Nephron progenitor cell (in vitro differentiated cells): ENCODE measurements at regions not wholly inside any gene's neighbourhood (a gene's known extent, or its start where the extent isn't known, plus 50 kb on each side); places are given as distances from the start of the nearest gene placed in this dataset.

Experiments used
- DNase-seq: peaks from one replicate; pipeline ENCODE4 v3.0.0; 2021
- H3K27ac Mint-ChIP-seq: 2 replicates; pipeline ENCODE4 v1.8.0; 2021; ENCODE audit warnings: mild to moderate bottlenecking, moderate library complexity, mixed read lengths
- H3K27me3 Mint-ChIP-seq: 2 replicates; pipeline ENCODE4 v1.8.0; 2021; ENCODE audit warnings: mild to moderate bottlenecking, low read depth, mixed read lengths; ENCODE audit not compliant: poor library complexity
- H3K36me3 Mint-ChIP-seq: 2 replicates; pipeline ENCODE4 v1.8.0; 2021; ENCODE audit warnings: low read depth, mixed read lengths
- H3K4me1 Mint-ChIP-seq: 2 replicates; pipeline ENCODE4 v1.8.0; 2021; ENCODE audit warnings: mixed read lengths
- H3K4me3 Mint-ChIP-seq: 2 replicates; pipeline ENCODE4 v1.8.0; 2021; ENCODE audit warnings: mild to moderate bottlenecking, moderate library complexity, mixed read lengths
- H3K9me3 Mint-ChIP-seq: 2 replicates; pipeline ENCODE4 v1.8.0; 2021; ENCODE audit warnings: mild to moderate bottlenecking, moderate library complexity, mixed read lengths
- TF ChIP-seq, protein P1 (sequence below): fragments of 200-600 bp; sonication (generic); IDR thresholded peaks from 2 replicates; pipeline ENCODE4 v1.5.0; 2021; ENCODE audit warnings: antibody characterized with exemption

DNA sequence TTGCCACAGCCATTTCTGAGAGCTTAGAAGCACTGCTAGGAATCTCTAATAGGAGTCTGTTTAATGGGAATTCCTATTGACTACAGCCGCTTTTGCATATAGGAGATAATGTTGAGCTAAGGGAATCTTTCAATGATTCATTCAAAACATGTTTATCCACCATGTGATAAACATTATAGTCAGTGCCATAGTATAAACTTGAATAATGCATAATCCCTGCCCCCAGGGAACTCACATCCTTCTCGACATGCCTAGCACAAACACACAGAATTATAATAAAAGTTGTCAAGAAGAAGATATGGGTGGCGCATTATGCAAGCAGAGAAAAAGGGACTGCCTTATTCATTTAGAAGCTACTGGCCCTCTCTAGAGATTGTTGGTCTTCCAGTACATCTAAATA lies 248.0 kb downstream of the DAD1 start:
- Mint-ChIP-seq H3K27ac (no peak overlapping the region), H3K4me3 (no peak overlapping the region), H3K27me3 (no peaks in the 10 kb centered on the region), H3K9me3 (peaks cover 39% of the 10 kb centered on the region), H3K36me3 (peaks cover 22% of the 10 kb centered on the region), H3K4me1 (peaks cover 44% of the 10 kb centered on the region)
- DNase-seq, result no peak
- TF ChIP-seq, protein P1, sequence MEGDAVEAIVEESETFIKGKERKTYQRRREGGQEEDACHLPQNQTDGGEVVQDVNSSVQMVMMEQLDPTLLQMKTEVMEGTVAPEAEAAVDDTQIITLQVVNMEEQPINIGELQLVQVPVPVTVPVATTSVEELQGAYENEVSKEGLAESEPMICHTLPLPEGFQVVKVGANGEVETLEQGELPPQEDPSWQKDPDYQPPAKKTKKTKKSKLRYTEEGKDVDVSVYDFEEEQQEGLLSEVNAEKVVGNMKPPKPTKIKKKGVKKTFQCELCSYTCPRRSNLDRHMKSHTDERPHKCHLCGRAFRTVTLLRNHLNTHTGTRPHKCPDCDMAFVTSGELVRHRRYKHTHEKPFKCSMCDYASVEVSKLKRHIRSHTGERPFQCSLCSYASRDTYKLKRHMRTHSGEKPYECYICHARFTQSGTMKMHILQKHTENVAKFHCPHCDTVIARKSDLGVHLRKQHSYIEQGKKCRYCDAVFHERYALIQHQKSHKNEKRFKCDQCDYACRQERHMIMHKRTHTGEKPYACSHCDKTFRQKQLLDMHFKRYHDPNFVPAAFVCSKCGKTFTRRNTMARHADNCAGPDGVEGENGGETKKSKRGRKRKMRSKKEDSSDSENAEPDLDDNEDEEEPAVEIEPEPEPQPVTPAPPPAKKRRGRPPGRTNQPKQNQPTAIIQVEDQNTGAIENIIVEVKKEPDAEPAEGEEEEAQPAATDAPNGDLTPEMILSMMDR, result no peak

DNA sequence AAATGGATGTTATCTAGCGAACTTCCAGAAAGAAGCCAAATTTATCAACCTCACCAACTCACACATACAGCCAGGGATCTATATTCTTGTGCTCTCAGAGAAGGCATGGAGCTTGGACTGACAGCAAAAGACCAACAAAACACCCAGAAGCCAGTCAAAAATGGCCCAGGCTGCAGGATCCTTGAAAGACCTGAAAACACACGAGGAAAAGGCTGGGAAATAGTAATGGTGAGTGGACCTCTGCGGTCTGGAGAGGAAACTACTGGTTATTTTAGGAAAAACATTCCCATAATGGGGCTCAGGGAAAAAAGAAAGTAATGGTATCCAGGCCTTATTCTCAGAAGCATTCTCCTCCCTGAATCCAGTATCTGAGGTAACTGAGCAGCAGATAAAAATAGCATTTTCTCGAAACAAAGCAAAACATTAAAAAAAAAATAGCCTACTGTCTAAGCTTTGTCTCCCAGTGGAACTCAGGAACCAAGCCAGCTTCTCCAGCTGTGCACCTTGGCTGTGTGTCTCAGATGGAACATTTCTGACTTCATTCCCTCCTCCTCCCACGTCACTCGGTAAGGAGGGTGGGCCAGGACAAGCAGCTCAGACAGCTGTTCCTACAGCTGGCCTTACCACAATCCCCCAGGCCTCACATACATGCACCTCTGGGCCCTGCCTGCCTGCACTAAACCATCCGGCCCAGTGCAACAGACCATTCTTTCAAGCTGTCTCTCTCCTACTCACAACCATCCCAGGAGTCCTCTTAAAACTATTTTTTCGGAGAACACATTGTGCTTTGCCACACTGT lies 249.9 kb downstream of the DAD1 start:
- Mint-ChIP-seq H3K27ac (peak overlapping the region; percentile 90), H3K36me3 (peaks cover 11% of the 10 kb centered on the region), H3K9me3 (peaks cover 20% of the 10 kb centered on the region), H3K27me3 (no peaks in the 10 kb centered on the region), H3K4me1 (peaks cover 63% of the 10 kb centered on the region), H3K4me3 (no peak overlapping the region)
- DNase-seq, result no peak
- TF ChIP-seq, protein P1, result no peak

GRCh38 chr14:22338381-22338780 lies 250.6 kb downstream of the DAD1 start:
- H3K9me3 Mint-ChIP-seq, result peaks cover 12% of the 10 kb centered on the region
- H3K4me3 Mint-ChIP-seq, result peak overlapping the region; percentile 19
- H3K36me3 Mint-ChIP-seq, result peaks cover 5% of the 10 kb centered on the region
- TF ChIP-seq, protein P1, result no peak
- peaks cover 71% of the 10 kb centered on the region for H3K4me1 Mint-ChIP-seq
- no peaks in the 10 kb centered on the region for H3K27me3 Mint-ChIP-seq
- peak; percentile 27 for DNase-seq
- peak overlapping the region; percentile 72 for H3K27ac Mint-ChIP-seq

- H3K9me3 Mint-ChIP-seq, result peaks cover 8% of the 10 kb centered on the region
- peaks cover 75% of the 10 kb centered on the region for H3K4me1 Mint-ChIP-seq
- DNase-seq, result no peak
- TF ChIP-seq, protein P1, result no peak
- no peaks in the 10 kb centered on the region for H3K27me3 Mint-ChIP-seq
- H3K4me3 Mint-ChIP-seq, result peak overlapping the region; percentile 19
- H3K36me3 Mint-ChIP-seq, result peaks cover under 1% of the 10 kb centered on the region
- H3K27ac Mint-ChIP-seq, result peak overlapping the region; percentile 72
These were observed 251.1 kb downstream of the DAD1 start for GRCh38 chr14:22337938-22338337.

DNA sequence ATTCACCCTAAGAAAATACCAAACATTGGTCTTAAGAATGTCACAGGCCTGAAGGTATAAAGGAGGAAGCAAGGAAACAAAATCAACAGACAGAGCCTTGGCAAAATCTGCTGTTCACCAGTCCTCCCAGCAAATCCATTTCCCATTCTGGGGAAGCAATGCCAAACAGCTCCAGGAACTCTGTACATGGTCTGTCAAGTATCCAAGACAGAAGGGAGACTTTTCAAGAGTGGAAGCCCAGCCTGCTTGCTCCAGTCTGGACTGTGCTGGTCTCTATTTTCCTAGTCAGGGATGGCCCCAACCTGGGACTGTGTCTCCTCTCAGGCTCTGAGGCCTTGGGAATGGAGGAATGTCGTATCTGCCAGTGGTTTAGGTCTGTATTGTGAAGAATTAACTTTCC lies 251.5 kb downstream of the DAD1 start:
- H3K36me3 Mint-ChIP-seq, result no peaks in the 10 kb centered on the region
- no peak for DNase-seq
- H3K27ac Mint-ChIP-seq, result peak overlapping the region; percentile 72
- H3K27me3 Mint-ChIP-seq, result no peaks in the 10 kb centered on the region
- no peak overlapping the region for H3K4me3 Mint-ChIP-seq
- H3K9me3 Mint-ChIP-seq, result peaks cover 5% of the 10 kb centered on the region
- H3K4me1 Mint-ChIP-seq, result peaks cover 79% of the 10 kb centered on the region
- TF ChIP-seq, protein P1, result no peak

GRCh38 chr14:22336031-22336430 lies 253.0 kb downstream of the DAD1 start:
- H3K9me3 Mint-ChIP-seq, result no peaks in the 10 kb centered on the region
- no peak overlapping the region for H3K4me3 Mint-ChIP-seq
- H3K4me1 Mint-ChIP-seq, result peaks cover 88% of the 10 kb centered on the region
- no peaks in the 10 kb centered on the region for H3K27me3 Mint-ChIP-seq
- H3K36me3 Mint-ChIP-seq, result no peaks in the 10 kb centered on the region
- no peak for DNase-seq
- TF ChIP-seq, protein P1, result no peak
- no peak overlapping the region for H3K27ac Mint-ChIP-seq
